Spleen (tissue), 7 donors: ENCODE measurements at regions not wholly inside any gene's neighbourhood (a gene's known extent, or its start where the extent isn't known, plus 50 kb on each side); places are given as distances from the start of the nearest gene placed in this dataset.

ENCODE experiments used
- POLR2A ChIP-seq, 3 donors: fragments of 450-650 bp; IDR thresholded peaks; one replicate each; pipeline ENCODE4 v1.5.1; 2017; ENCODE audit warnings: antibody characterized with exemption in 3 of 3, mild to moderate bottlenecking in 1 of 3
- POLR2AphosphoS5 ChIP-seq, 3 donors: sonication (generic); formaldehyde crosslinking; IDR thresholded peaks; one replicate each; pipeline ENCODE4 v1.5.1; 2017; ENCODE audit warnings: antibody characterized with exemption in 3 of 3
- TF ChIP-seq, protein P1 (sequence below), 11 experiments: fragments of 200-600 bp in 7 of 11; fragments of 450-650 bp in 4 of 11; sonication (generic) in 4 of 11; IDR thresholded peaks in 8 of 11; conservative IDR thresholded peaks in 3 of 11; 1 replicate in 7 of 11; 2 replicates in 4 of 11; pipeline versions ENCODE4 v1.4.0 to v1.8.0; 2016 to 2021; ENCODE audit warnings: antibody characterized with exemption in 11 of 11, inconsistent platforms in 4 of 11, mild to moderate bottlenecking in 1 of 11
- donor health status: DM: no; HTN: no; CAD: no; lungs with moderate emphysema.
- donor health status: DM: no; HTN: no; CAD: no.
- donor health status: DM: no; HTN: no; CAD: no.

DNA sequence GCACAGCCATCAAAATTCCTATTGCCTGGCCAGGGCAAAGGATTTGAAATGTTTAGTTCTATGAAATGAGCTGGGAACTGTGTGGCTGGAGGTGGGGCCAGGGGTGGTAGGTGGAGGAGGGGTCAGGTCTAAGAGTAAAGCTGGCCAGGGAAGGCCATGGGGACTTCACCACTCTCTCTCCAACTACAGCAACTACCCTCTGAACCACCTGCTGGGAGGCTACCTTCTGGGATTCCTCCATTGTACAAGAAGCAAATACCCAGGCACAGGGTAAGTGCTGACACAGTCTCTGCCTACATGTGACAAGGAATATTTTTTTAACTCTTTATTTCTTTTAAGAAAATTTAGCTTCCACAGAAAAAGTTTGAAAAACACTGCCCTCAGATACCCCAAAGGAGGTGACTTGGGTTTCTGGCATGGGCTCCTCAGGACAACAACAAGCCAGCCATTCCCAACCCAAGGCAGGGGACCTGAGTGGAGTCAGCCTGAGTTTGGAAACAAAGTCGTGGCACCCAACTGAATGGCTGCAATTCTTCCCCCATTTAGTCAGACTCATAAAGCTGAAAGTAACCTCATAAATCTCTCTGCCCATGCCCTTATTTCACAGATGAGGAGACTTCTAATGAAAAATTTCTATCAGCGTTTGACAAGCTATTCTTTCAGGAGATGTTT lies 593.8 kb upstream of the DIPK2B start:
- TF ChIP-seq, protein P1, sequence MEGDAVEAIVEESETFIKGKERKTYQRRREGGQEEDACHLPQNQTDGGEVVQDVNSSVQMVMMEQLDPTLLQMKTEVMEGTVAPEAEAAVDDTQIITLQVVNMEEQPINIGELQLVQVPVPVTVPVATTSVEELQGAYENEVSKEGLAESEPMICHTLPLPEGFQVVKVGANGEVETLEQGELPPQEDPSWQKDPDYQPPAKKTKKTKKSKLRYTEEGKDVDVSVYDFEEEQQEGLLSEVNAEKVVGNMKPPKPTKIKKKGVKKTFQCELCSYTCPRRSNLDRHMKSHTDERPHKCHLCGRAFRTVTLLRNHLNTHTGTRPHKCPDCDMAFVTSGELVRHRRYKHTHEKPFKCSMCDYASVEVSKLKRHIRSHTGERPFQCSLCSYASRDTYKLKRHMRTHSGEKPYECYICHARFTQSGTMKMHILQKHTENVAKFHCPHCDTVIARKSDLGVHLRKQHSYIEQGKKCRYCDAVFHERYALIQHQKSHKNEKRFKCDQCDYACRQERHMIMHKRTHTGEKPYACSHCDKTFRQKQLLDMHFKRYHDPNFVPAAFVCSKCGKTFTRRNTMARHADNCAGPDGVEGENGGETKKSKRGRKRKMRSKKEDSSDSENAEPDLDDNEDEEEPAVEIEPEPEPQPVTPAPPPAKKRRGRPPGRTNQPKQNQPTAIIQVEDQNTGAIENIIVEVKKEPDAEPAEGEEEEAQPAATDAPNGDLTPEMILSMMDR (IDR thresholded peaks at IDR 0.05 in 8 of 11, conservative IDR thresholded peaks at IDR 0.05 in 3 of 11), result no peak
- no peak for TF ChIP-seq POLR2A (IDR thresholded peaks at IDR 0.05)
- TF ChIP-seq POLR2AphosphoS5 (IDR thresholded peaks at IDR 0.05), result no peak
